ENCODE measurements at regions not wholly inside any gene's neighbourhood (a gene's known extent, or its start where the extent isn't known, plus 50 kb on each side); places are given as distances from the start of the nearest gene placed in this dataset.

DNA sequence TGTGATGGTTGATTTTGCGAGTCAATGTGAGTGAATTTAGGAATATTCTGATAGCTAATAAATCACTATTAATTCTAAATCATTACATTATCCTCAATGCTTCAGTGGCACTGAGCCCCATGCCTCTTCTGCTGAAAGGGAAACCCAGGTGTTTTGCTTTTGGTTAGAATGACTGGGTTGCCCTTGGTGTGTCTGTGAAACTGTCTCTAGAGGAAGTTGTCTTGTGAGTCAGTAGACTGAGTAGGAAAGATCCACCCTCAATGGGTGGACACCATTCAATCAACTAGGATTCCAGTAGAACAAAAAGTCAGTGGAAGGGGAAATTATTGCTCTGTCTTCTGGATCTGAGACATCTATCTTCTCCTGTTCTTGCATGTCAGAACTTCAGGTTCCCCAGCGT lies 472.4 kb downstream of the ANKRD7 start:
- no peak for DNase-seq (ENCODE audit: low read depth)

DNA sequence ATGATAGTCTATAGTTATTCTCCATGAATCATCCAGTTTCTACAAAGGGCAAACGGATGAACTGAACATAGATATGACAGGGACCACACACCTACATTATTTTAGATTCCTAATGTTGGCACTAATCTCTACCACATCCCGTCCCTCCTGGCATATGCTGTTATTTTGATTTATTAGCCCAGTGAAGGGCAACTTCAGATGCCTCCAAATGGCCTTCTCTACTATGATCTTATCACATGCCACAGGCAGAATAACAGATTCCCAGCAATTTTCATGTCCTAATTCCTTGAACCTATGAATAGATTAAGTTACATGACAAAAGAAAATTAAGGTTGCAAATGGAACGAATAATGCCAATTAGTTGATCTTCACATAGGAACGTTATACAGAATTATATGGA lies 474.7 kb downstream of the ANKRD7 start:
- DNase-seq (ENCODE audit: low read depth) = no peak

DNA sequence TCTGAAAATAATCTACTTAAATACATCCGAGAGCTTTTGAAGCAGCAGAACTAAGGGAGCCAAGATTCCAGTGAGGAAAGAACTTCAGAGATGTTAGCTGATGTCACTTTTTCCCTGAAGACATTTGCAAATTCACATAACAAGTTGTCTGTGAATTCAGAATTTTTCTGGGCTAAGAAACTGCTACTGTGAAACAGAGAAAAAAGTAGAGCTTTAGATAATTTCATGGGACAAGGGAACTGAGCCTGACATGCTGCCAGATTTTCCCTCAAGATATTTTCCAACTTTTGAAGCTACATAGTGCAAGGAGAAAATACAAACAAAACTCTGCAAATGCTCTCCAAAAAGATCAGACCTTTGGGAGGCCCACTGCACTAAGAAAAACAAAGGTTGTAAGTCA lies 484.2 kb downstream of the ANKRD7 start:
- no peak for DNase-seq (ENCODE audit: low read depth)

DNA sequence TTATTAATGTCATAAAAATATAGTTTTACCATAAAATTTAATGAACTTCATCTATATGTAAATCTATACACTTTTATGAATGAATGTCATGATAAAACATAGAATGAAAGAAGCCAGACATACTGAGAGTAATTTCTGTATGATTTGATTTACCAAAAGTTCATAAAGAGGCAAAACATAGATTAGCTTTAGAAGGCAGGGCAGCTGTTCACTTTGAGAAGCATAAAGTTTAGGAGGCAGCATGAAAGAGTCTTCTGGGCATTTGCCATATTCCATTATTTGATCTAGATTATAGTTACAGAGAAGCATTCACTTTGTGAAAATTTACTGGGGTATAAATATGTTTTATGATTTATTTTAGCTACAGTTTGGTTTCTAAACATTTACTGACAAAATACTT lies 487.2 kb downstream of the ANKRD7 start:
- DNase-seq (ENCODE audit: low read depth) = no peak

DNA sequence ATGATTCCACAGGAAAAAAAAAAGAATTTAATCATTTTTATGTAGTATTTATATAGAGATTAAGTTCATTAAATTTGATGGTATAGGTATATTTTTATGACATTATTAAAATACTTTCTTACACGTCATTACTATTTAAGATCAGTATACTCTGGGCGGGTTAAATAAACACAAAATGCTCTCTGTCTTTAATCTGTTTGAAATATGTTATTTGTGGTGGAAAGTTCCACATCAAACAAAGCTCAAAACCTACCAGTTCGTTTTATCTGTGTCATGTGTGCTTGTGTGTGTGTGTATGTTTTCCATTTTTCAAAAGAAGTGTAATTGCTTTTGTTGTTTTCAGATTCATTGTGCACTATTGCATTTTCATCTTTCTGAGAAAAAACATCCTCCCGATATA lies 488.5 kb downstream of the ANKRD7 start:
- DNase-seq (ENCODE audit: low read depth) = no peak

DNA sequence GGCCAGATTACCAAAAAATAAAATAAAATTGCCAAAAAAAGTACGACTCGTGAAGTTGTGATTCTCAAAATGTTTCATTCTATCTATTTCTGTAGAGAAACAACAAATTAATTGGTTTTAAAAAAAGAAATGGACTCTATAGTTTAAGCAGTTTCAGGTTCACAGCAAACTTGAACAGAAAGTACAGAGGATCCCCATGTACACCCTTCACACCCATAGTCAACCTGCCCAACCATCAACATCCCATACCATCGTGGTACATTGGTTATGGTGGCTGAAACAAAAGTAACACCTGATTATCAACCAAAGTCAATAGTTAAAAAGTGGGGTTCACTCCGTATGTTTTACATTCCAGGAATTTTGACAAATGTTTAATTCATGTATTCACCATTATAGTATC lies 496.1 kb downstream of the ANKRD7 start:
- no peak for DNase-seq (ENCODE audit: low read depth)

DNA sequence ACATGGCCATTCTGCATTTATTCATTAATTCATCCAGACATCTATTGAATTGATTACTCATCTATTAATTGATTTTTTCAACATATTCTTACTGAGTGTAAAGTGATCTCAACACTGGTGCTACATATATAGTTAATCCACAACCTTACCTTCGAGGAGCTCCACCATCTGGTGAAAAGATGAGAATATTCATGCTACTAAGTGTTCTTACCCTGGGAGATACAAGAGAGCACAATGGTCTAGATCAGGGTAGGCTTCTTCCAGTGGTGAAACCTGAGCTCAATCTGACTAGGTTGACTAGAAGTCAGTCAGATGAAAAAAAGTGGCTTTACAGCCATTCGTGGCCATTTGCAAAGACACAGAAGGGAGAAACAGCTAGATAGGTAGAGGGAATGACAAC lies 507.4 kb downstream of the ANKRD7 start:
- no peak for DNase-seq (ENCODE audit: low read depth)

DNA sequence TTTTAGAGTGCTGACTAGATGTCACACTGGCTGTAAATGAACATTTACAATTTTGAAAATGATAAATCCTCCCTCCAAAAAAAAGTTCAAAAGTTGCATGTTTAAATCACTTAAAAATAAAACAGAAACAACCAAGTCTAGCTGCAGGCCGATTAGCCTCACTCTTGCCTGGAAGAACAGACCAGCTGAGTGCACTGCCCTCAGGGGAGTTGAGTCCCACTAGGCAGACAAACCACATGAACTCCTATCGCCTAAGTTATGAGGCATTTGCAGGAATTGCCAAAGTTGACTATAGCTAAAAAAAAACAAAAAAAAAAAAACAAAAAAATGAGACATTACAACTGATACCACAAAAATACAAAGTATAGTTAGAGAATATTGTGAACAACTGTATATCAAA lies 510.0 kb downstream of the ANKRD7 start:
- no peak for DNase-seq (ENCODE audit: low read depth)

DNA sequence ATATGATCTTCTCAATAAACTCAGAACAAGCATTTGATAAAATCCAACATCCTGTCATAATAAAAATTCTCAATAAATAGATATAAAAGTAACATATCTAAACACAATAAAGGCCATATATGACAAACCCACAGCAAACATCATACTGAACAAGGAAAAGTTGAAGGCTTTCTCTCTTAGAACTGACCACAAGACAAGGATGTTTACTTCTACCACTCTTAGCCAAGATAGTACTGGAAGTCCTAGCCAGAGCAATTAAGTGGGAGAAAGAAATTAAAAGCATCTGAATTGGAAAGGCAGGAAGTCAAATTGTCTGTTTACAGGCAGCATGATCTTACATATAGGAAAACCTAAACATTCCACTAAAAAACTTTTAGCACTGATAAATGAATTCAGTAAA lies 510.9 kb downstream of the ANKRD7 start:
- DNase-seq (ENCODE audit: low read depth) = no peak

DNA sequence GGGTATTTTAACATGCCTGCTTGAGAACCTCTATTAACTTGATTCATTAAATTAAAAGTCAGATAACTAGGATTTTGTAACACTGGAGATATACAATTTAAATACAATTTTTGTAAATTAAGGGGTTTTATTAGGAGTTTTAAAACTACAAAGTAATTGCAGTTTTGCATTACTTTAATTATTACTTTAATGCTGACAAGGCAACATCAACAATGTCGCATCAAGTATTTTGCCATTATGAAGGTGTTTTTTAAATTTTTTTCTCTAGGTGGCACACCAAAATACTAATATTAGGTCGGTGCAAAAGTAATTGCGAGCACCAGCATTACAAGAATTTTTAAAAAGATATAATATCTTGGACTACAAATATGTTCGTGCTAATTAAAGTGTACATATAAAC lies 513.4 kb downstream of the ANKRD7 start:
- no peak for DNase-seq (ENCODE audit: low read depth)

DNA sequence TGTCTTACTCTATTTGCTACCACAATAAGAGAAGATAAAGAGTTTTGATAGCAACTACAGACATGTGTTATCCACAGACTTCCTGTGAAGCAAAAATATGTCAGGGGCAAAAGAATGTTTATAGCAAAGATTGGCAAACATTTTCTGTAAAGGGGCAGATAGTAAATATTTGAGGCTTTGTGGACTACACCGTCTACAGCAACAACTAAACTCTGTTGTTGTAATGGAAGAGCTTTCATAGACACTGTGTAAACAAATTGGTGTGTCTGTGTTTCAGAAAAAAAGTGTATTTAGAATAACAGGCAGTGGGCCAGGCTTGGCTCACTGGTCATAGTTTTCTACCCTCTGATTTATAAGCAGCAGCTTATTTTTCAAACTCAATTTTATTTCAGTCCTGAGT lies 521.4 kb downstream of the ANKRD7 start:
- no peak for DNase-seq (ENCODE audit: low read depth)

DNA sequence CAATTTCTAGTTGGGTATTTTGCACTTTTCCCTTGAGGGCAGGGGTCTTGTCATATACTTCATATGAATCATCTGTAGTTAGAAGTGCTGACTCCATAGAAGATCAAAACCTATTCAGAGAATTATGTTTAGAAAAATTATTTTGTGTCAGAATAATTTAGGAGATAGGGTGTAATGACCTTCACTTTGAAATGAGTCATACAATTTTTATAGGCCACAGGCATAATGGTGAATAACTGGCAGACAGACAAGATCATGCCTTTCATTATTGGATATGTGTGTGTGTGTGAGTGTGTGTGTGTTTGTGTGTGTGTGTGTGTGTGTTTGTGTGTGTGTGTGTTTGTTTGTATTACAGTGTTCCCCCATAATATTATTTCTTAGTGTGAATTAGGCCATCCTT lies 523.0 kb downstream of the ANKRD7 start:
- no peak for DNase-seq (ENCODE audit: low read depth)

DNA sequence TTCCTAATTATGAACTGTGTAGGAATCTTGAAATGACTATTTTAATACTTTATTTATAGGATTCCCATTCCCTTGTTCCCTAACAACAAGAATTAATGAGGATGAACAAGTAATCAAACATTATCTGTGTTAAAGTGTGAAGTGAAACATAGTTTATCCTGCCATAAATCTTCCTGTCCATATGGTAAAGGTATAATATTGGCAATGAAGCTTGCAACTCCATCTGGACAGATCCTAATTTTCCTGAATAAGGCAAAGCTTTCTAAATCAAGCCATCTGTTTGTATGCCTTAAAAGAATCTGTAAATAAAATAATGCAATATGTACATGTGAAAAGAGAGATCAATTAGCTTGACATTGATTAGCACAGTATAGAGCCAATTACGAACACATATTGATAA lies 529.0 kb downstream of the ANKRD7 start:
- no peak for DNase-seq (ENCODE audit: low read depth)

DNA sequence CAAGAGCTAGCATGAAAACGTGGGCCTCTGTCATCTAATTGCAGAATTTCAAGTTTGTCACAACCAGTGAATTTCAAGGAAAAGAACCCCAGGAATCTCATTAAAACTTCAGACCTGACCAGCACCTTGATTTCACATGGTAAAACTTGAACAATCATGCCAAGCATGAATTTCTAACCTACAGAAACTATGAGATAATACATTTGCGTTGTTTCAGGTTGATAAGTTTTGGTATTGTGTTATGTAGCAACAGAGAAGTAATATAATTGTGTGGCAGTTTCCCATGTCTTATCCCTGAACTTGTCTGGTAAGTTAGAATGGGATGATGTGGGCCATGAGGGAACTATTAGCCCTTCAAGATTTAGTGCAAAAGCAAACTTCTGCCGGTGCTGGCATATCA lies 530.1 kb downstream of the ANKRD7 start:
- no peak for DNase-seq (ENCODE audit: low read depth)

DNA sequence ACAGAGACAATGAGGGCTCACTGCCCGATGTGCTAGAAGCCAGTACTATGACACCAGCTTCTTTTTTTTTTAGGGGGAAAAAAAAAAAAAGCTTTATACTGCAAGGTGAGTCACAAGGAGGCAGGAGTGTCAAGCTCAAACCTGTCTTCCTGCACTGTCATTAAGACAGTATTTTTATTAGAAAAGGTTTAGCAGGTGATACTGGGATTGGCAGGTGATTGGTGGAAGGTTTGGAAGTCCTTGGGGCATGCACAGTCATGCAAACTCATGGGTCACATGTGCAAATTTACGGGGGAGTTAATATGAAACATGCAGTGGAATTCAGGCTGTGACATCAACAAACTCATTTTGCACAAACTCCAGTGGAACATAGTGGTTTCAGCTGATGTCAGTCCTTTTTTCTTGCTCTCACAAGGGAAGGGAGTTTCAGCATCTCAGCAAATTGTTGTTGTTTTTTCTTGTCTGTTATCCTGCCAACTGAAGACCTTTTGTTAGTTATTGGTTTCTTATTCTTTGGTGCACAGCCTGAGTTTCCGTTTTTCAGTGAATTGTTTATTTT lies 530.6 kb downstream of the ANKRD7 start:
- DNase-seq (ENCODE audit: low read depth) = no peak

DNA sequence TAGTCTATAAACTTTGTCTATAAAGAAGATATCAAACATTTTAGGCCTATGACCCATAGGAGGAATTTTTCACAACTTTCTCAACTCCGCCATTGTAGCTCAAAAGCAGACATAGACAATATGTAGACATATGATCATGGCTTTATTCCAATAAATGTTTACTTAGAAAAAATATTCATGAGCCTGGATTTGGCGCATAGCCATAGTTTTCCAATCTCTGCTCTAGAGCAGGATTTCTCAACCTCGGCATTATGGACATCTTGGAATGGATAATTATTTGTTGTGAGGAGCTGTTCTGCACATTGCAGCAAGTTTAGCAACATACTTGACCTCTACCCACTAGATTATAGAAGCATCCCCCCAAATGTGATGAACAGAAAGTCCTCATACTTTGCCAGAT lies 532.6 kb downstream of the ANKRD7 start:
- DNase-seq (ENCODE audit: low read depth) = no peak

DNA sequence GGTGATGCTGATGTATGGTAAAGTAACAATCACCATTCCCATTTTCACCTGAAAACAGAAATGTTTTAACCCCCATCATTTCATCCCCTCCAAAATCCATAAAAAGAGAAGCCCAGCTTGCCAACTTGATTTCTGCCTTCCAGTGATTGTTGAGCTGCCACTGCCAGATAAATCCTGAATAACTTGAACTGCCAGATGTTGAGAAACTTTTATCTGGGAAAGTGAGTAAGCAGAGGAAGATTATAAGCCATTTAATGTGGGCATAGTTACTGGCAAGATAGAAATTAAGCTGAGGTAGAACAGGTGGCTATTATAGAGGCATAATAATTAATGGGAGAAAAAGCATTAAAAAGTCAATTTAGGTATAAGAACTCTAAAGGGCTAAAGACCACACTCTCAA lies 534.1 kb downstream of the ANKRD7 start:
- DNase-seq (ENCODE audit: low read depth) = no peak

DNA sequence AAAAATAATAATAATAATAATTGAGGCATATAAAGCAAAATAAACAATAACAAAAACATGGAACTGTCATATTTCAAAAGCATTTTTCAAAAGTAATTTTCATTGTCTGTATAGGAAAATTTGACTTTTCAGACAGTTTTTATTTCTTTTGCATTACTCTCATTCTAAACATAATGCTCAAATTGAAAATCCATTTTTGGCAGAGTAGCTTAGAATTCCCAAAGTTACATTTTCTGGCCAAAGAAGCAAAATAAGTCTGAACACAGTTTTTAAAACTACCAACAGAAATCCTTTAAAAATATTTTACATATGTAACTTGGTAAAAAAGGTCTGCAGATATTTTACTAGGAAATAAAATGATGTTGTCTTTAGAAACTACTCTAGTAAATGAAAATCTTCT lies 535.4 kb downstream of the ANKRD7 start:
- no peak for DNase-seq (ENCODE audit: low read depth)

DNA sequence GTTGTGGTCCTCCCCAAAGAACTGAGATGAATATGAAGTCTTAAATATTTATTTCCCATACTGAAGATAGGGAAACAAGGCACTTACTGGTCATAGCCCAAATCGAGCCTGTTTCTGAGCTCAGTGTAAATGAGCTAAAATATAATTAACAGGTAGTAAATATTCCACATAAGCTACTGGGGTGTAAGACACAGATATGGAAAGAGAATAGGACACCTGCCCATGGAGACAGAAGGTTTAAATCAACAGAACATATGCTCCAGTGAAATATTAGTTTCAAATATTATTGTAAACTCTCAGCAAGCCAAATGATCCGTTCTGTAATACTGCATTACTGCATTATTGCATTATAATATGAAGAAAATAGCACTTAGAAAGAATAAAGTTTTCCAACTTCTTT lies 537.9 kb downstream of the ANKRD7 start:
- DNase-seq (ENCODE audit: low read depth) = no peak

DNA sequence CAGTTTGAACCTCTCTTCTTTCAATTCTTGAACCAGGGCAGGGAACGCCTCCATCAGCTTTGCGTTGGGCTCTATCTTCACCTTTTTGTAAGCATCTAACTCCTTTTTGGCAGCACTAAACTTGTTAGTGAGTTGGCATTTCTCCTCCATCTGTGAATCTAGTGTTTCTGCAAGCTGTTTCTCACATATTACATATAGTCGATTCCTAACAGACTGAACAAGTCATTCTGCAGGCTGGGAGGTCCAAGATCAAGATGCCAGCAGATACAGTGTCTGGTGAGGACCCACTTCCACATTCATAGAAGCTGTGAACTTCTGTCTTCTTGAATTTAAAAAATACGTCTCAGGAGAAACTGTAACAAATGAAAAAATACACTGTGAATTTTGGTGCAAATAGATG lies 539.7 kb downstream of the ANKRD7 start:
- no peak for DNase-seq (ENCODE audit: low read depth)

DNA sequence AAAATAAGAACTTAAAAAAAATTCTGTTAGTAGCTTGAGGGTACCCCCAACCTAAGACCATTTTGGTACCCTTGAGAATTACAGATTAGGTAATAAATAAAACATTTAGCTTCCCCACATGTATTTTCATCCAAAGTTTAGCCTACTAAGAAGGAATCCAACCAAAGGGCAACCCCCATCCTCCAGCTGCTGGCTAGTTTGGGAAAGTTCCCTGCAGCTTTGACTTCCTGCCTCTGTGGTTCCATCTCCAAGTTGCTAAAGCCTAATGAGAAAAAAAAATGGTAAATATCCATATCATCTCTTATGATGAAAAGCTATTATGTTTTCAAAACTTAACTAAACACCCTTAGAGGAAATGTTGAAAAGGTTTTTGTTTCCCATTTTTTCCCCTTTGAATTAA lies 547.2 kb downstream of the ANKRD7 start:
- DNase-seq (ENCODE audit: low read depth) = no peak

DNA sequence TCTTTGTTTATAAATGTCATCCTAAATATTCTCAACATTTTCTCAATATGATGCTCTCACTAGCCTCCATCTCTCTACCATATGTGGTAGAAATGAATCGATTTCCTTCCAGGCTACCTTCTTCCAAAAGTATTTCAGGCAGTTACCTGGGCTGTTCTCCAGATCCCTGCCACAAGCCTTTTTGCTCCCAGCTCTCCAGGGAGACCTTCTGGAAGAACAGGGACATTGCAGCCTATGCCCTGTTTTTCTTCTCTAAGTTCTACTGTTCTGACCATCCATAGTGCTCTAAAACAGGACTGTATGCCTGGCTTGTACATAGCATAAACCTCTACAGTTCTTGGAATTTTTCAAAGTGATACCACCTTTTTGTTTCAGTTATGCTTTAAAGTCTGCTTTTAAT lies 552.8 kb downstream of the ANKRD7 start:
- DNase-seq (ENCODE audit: low read depth) = no peak

DNA sequence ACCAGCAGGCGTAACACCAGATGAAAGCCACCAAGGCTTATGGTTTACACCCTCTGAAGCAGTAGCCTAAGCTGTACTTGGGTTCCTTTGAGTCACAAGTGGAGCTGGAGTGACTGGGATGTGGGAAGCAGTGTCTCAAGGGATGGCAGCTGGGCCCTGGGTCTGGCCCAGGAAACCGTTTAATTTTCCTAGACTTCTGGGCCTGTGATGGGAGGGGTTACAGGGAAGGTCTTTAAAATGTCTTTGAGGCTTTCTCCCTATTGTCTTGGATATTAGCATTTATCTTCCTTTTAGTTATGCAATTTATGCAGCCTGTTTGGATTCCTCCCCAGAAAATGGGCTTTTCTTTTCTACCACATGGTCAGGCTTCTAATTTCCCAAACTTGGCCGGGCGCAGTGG lies 568.2 kb downstream of the ANKRD7 start:
- DNase-seq (ENCODE audit: low read depth) = no peak

DNA sequence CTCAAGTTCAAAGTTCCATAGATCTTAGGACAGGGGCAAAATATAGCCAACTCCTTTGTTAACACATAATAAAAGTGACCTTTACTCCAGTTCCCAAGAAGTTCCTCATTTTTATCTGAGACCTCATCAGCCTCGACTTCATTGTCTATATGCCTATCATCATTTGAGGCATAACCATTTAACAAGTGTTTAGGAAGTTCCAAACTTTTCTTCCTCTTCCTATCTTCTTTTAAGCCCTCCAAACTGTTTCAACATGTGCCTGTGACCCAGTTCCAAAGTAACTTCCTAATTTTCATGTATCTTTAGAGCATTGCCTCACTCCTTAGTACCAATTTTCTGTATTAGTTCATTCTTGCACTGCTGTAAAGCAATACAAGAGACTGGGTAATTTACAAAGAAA lies 569.1 kb downstream of the ANKRD7 start:
- no peak for DNase-seq (ENCODE audit: low read depth)

DNA sequence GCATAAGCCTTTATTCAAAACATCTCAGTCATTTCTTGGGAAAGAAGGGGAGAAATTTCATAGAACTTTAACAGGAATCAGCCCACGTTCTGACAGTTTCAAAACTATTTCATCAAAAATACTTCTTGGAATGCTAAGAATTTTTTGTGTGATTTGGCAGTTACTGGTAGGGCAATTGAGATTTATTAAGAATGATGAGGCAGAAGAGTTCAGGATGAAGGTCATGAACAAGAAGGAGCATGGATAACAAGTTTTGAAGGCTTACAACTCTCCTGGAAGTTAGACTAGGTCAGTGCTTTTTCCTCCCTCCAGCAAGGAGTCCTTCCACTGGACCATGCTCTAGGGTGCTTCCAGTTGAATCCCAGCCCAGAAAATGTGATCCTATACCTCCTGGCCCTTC lies 569.9 kb downstream of the ANKRD7 start:
- DNase-seq (ENCODE audit: low read depth) = no peak

All from HS-27A (cell line).